IMR-90 (cell line): ENCODE measurements at regions not wholly inside any gene's neighbourhood (a gene's known extent, or its start where the extent isn't known, plus 50 kb on each side); places are given as distances from the start of the nearest gene placed in this dataset.

ENCODE experiments used
- ATAC-seq: fragments of 200-7000 bp; cut with Tn5 transposase; 2 replicates; pipeline ENCODE4 v1.9.1; 2020; ENCODE audit warnings: low read depth, mild to moderate bottlenecking, moderate library complexity
- BruUV-seq: library from RNA; stranded (reverse); fragments of 400-500 nt; replicated peaks from 2 replicates; lab custom pipeline; 2021; lab: Mats Ljungman, UMichigan
- CTCF ChIA-PET: fragments of 300-600 bp; formaldehyde crosslinking; extraction: SDS; loops from one replicate; lab custom pipeline; 2021; ENCODE audit warnings: antibody characterized with exemption; lab: Yijun Ruan, JAX
- POLR2A ChIA-PET: fragments of 300-600 bp; sonication (Branson Sonifier 250); formaldehyde crosslinking; loops from one replicate; lab custom pipeline; 2022; ENCODE audit warnings: antibody characterized with exemption; ENCODE audit not compliant: unreplicated experiment; lab: Charles Lee
- DNase-seq: peaks from one replicate; pipeline ENCODE4 v3.0.0; 2013
- H2AFZ ChIP-seq: replicated peaks from 2 replicates; pipeline ENCODE3; 2013; ENCODE audit warnings: low read length, mild to moderate bottlenecking; ENCODE audit not compliant: poor library complexity
- H2AK5ac ChIP-seq: 2 replicates; pipeline ENCODE4 v1.6.1; 2013; ENCODE audit warnings: low read depth, low read length, inconsistent platforms
- H2AK9ac ChIP-seq: replicated peaks from 2 replicates; pipeline ENCODE3; 2013; ENCODE audit warnings: mild to moderate bottlenecking, low read depth, low read length, moderate library complexity; ENCODE audit not compliant: poor library complexity
- H2BK120ac ChIP-seq: 2 replicates; pipeline ENCODE4 v1.6.1; 2013; ENCODE audit warnings: low read depth, low read length, inconsistent platforms
- H2BK15ac ChIP-seq: 3 replicates; pipeline ENCODE4 v1.6.1; 2013; ENCODE audit warnings: low read depth, low read length, inconsistent platforms
- H2BK20ac ChIP-seq: 2 replicates; pipeline ENCODE4 v1.6.1; 2013; ENCODE audit warnings: low read depth, mild to moderate bottlenecking, inconsistent platforms, low read length, moderate library complexity
- H2BK5ac ChIP-seq: 2 replicates; pipeline ENCODE4 v1.6.1; 2013; ENCODE audit warnings: mild to moderate bottlenecking, low read depth, low read length, inconsistent platforms; ENCODE audit not compliant: poor library complexity, severe bottlenecking
- H3K14ac ChIP-seq: replicated peaks from 2 replicates; pipeline ENCODE4 v1.6.1; 2013; ENCODE audit warnings: low read depth, low read length, inconsistent platforms
- H3K18ac ChIP-seq: 2 replicates; pipeline ENCODE4 v1.6.1; 2013; ENCODE audit warnings: low read depth, low read length, control low read depth
- H3K23ac ChIP-seq: 2 replicates; pipeline ENCODE4 v1.6.1; 2013; ENCODE audit warnings: low read depth, low read length, inconsistent platforms
- H3K27ac ChIP-seq: 2 replicates; pipeline ENCODE4 v1.5.1; 2013; ENCODE audit warnings: mild to moderate bottlenecking, control low read depth, low read length; ENCODE audit not compliant: insufficient read depth
- H3K27me3 ChIP-seq: 2 replicates; pipeline ENCODE4 v1.6.1; 2013; ENCODE audit warnings: low read length; ENCODE audit not compliant: control insufficient read depth, insufficient read depth
- H3K36me3 ChIP-seq: 2 replicates; pipeline ENCODE4 v1.6.1; 2013; ENCODE audit warnings: low read length, mixed read lengths; ENCODE audit not compliant: control insufficient read depth, insufficient read depth
- H3K4ac ChIP-seq: 2 replicates; pipeline ENCODE4 v1.6.1; 2013; ENCODE audit warnings: low read depth, low read length, inconsistent platforms
- H3K4me1 ChIP-seq: 2 replicates; pipeline ENCODE4 v1.6.1; 2013; ENCODE audit warnings: low read length, mixed read lengths; ENCODE audit not compliant: control insufficient read depth, insufficient read depth
- H3K4me2 ChIP-seq: 2 replicates; pipeline ENCODE4 v1.6.1; 2013; ENCODE audit warnings: low read depth, mild to moderate bottlenecking, control low read depth, low read length, moderate library complexity
- H3K4me3 ChIP-seq: 2 replicates; pipeline ENCODE4 v1.5.1; 2013; ENCODE audit warnings: low read depth, mild to moderate bottlenecking, control low read depth, low read length, moderate library complexity; ENCODE audit not compliant: insufficient read depth
- H3K56ac ChIP-seq: 2 replicates; pipeline ENCODE4 v1.6.1; 2013; ENCODE audit warnings: low read length, inconsistent platforms; ENCODE audit not compliant: insufficient read depth; ENCODE audit errors: extremely low read depth
- H3K79me1 ChIP-seq, 2 experiments: 2 replicates each; pipeline ENCODE4 v1.6.1; 2013; ENCODE audit warnings: low read length in 2 of 2, inconsistent platforms in 1 of 2, low read depth in 1 of 2
- H3K9ac ChIP-seq: 2 replicates; pipeline ENCODE4 v1.6.1; 2013; ENCODE audit warnings: low read depth, low read length, control low read depth
- H3K9me1 ChIP-seq: 2 replicates; pipeline ENCODE4 v1.6.1; 2013; ENCODE audit warnings: low read length, inconsistent platforms; ENCODE audit not compliant: insufficient read depth
- H3K9me3 ChIP-seq: 2 replicates; pipeline ENCODE4 v1.6.1; 2013; ENCODE audit warnings: low read length; ENCODE audit not compliant: control insufficient read depth, insufficient read depth
- H4K20me1 ChIP-seq: 2 replicates; pipeline ENCODE4 v1.6.1; 2013; ENCODE audit warnings: low read length, inconsistent platforms; ENCODE audit not compliant: insufficient read depth
- H4K5ac ChIP-seq: 2 replicates; pipeline ENCODE4 v1.6.1; 2013; ENCODE audit warnings: mild to moderate bottlenecking, low read depth, low read length, control low read depth
- H4K8ac ChIP-seq, 2 experiments: 2 replicates each; pipeline ENCODE4 v1.6.1; 2013; ENCODE audit warnings: low read depth in 2 of 2, low read length in 2 of 2, control low read depth in 1 of 2, inconsistent platforms in 1 of 2
- H4K91ac ChIP-seq: 2 replicates; pipeline ENCODE4 v1.6.1; 2013; ENCODE audit warnings: low read depth, low read length, inconsistent platforms; ENCODE audit not compliant: insufficient read depth
- BHLHE40 ChIP-seq: fragments of 150-350 bp; IDR thresholded peaks from 2 replicates; pipeline ENCODE4 v1.6.1; 2016; ENCODE audit warnings: mild to moderate bottlenecking, low read depth, low read length
- CEBPB ChIP-seq: IDR thresholded peaks from 2 replicates; pipeline ENCODE4 v1.6.1; 2012; ENCODE audit warnings: low read depth, low read length, improper control_type of control experiment
- CHD1 ChIP-seq: IDR thresholded peaks from 2 replicates; pipeline ENCODE4 v1.6.1; 2012; ENCODE audit warnings: low read depth, low read length, improper control_type of control experiment
- FOS ChIP-seq: fragments of 150-350 bp; IDR thresholded peaks from 2 replicates; pipeline ENCODE4 v1.6.1; 2016; ENCODE audit warnings: low read depth, low read length
- MAFK ChIP-seq: IDR thresholded peaks from 2 replicates; pipeline ENCODE4 v1.6.1; 2012; ENCODE audit warnings: low read depth, low read length, improper control_type of control experiment
- MAZ ChIP-seq: IDR thresholded peaks from 2 replicates; pipeline ENCODE4 v1.6.1; 2012; ENCODE audit warnings: low read depth, mild to moderate bottlenecking, low read length, improper control_type of control experiment, moderate library complexity, borderline replicate concordance
- MXI1 ChIP-seq: IDR thresholded peaks from 2 replicates; pipeline ENCODE4 v1.6.1; 2012; ENCODE audit warnings: low read depth, mild to moderate bottlenecking, low read length, moderate library complexity, borderline replicate concordance
- NFE2L2 ChIP-seq: fragments of 150-350 bp; IDR thresholded peaks from 2 replicates; pipeline ENCODE4 v1.6.1; 2016; ENCODE audit warnings: low read depth, mild to moderate bottlenecking, low read length
- POLR2A ChIP-seq: IDR thresholded peaks from 2 replicates; pipeline ENCODE4 v1.6.1; 2012; ENCODE audit warnings: mild to moderate bottlenecking, low read depth, low read length
- RAD21 ChIP-seq: IDR thresholded peaks from 2 replicates; pipeline ENCODE4 v1.6.1; 2012; ENCODE audit warnings: low read length, improper control_type of control experiment
- RCOR1 ChIP-seq: IDR thresholded peaks from 2 replicates; pipeline ENCODE4 v1.6.1; 2012; ENCODE audit warnings: mild to moderate bottlenecking, low read length, improper control_type of control experiment; ENCODE audit not compliant: insufficient replicate concordance
- RFX5 ChIP-seq: IDR thresholded peaks from 2 replicates; pipeline ENCODE4 v1.8.0; 2012; ENCODE audit warnings: low read depth, mild to moderate bottlenecking, low read length, moderate library complexity
- SMC3 ChIP-seq: fragments of 150-350 bp; IDR thresholded peaks from 2 replicates; pipeline ENCODE4 v1.6.1; 2016; ENCODE audit warnings: low read depth, mild to moderate bottlenecking, antibody characterized with exemption, low read length, moderate library complexity
- WGBS, 2 experiments: methylation state at CpG; one replicate each; pipeline versions ENCODE4 v1.1.5 to v1.1.7; 2013; ENCODE audit warnings: missing lambda C conversion rate in 2 of 2; ENCODE audit not compliant: insufficient read length in 1 of 2; ENCODE audit errors: extremely low coverage in 2 of 2; 5-methylcytosine and 5-hydroxymethylcytosine counted together
- dilution Hi-C: fragments of 300-500 bp; cut with HindIII; formaldehyde crosslinking; loops from one replicate; pipeline ENCODE4 v1.14.3; 2018; ENCODE audit warnings: low sequenced_read_pairs; ENCODE audit not compliant: unreplicated experiment
- in situ Hi-C: fragments of 300-500 bp; cut with MboI; formaldehyde crosslinking; loops from 3 replicates; pipeline ENCODE4 v1.14.3; 2019; ENCODE audit warnings: low sequenced_read_pairs, inconsistent platforms, mixed read lengths
- intact Hi-C: fragments of 100-400 bp; cut with micrococcal nuclease; formaldehyde crosslinking; loops from 2 replicates; pipeline ENCODE4 v1.10.0; 2022
- TF ChIP-seq, protein P1 (sequence below): conservative IDR thresholded peaks from 2 replicates; pipeline ENCODE4 v1.5.1; 2012; ENCODE audit warnings: mild to moderate bottlenecking, low read depth, low read length, improper control_type of control experiment
- TF ChIP-seq, protein P2 (sequence below): fragments of 150-350 bp; IDR thresholded peaks from 2 replicates; pipeline ENCODE4 v1.6.1; 2017; ENCODE audit warnings: mild to moderate bottlenecking, antibody characterized with exemption, low read length, low read depth
- TF ChIP-seq, protein P3 (sequence below): fragments of 150-350 bp; IDR thresholded peaks from 2 replicates; pipeline ENCODE4 v1.6.1; 2016; ENCODE audit warnings: low read depth, mild to moderate bottlenecking, low read length, moderate library complexity, borderline replicate concordance

DNA sequence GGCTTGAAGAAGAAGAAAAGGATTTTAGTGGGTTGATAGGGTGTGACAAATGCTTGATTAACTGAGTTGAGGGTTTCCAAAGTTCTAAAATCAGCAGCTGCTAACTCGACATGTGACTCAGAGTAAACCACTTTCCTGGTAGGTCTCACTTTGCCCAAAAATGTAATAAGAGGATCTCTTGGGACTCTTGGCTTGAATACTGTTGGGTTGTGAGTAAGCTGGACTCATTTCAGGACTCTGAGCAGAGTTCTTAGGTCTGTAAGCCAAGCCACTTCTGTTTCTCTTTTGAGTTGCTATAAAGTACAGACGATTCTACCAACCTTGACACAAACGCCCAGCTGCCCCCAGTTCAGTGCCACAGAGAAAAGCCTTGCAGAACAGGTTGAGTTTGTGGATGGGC lies 241.1 kb downstream of the ZNF621 start:
- Histone ChIP-seq H3K9me3 (peaks cover 7% of the 10 kb centered on the region), H3K4me3 (no peak overlapping the region), H2AK9ac (no peak overlapping the region), H4K91ac (no peak overlapping the region), H3K9ac (no peak overlapping the region), H2BK5ac (no peak overlapping the region), H3K27ac (no peak overlapping the region), H3K79me1 (no peaks in the 10 kb centered on the region), H3K9me1 (no peaks in the 10 kb centered on the region), H2AFZ (no peak overlapping the region), H3K14ac (no peak overlapping the region), H3K36me3 (no peaks in the 10 kb centered on the region), H4K5ac (no peak overlapping the region), H4K8ac (no peak overlapping the region), H4K20me1 (no peaks in the 10 kb centered on the region), H2BK120ac (no peak overlapping the region), H2BK15ac (no peak overlapping the region), H3K4me1 (no peaks in the 10 kb centered on the region), H3K56ac (no peak overlapping the region), H2BK20ac (no peak overlapping the region), H3K4ac (no peak overlapping the region), H3K27me3 (no peaks in the 10 kb centered on the region), H2AK5ac (no peak overlapping the region), H3K23ac (no peak overlapping the region), H3K4me2 (no peak overlapping the region), H3K18ac (no peak overlapping the region)
- POLR2A ChIA-PET = no interaction called here
- in situ Hi-C loops = no loop called here
- ATAC-seq = no peak
- BruUV-seq = no TSS peak
- intact Hi-C loops = no loop called here
- DNase-seq = no peak
- CTCF ChIA-PET = no interaction called here
- TF ChIP-seq MAFK = no peak
- TF ChIP-seq, protein P1, sequence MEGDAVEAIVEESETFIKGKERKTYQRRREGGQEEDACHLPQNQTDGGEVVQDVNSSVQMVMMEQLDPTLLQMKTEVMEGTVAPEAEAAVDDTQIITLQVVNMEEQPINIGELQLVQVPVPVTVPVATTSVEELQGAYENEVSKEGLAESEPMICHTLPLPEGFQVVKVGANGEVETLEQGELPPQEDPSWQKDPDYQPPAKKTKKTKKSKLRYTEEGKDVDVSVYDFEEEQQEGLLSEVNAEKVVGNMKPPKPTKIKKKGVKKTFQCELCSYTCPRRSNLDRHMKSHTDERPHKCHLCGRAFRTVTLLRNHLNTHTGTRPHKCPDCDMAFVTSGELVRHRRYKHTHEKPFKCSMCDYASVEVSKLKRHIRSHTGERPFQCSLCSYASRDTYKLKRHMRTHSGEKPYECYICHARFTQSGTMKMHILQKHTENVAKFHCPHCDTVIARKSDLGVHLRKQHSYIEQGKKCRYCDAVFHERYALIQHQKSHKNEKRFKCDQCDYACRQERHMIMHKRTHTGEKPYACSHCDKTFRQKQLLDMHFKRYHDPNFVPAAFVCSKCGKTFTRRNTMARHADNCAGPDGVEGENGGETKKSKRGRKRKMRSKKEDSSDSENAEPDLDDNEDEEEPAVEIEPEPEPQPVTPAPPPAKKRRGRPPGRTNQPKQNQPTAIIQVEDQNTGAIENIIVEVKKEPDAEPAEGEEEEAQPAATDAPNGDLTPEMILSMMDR = no peak
- no peak for TF ChIP-seq CEBPB
- TF ChIP-seq SMC3 = no peak
- TF ChIP-seq BHLHE40 = no peak
- TF ChIP-seq NFE2L2 = no peak
- TF ChIP-seq, protein P2, sequence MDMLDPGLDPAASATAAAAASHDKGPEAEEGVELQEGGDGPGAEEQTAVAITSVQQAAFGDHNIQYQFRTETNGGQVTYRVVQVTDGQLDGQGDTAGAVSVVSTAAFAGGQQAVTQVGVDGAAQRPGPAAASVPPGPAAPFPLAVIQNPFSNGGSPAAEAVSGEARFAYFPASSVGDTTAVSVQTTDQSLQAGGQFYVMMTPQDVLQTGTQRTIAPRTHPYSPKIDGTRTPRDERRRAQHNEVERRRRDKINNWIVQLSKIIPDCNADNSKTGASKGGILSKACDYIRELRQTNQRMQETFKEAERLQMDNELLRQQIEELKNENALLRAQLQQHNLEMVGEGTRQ = no peak
- TF ChIP-seq CHD1 = no peak
- no peak for TF ChIP-seq RAD21
- TF ChIP-seq, protein P3, sequence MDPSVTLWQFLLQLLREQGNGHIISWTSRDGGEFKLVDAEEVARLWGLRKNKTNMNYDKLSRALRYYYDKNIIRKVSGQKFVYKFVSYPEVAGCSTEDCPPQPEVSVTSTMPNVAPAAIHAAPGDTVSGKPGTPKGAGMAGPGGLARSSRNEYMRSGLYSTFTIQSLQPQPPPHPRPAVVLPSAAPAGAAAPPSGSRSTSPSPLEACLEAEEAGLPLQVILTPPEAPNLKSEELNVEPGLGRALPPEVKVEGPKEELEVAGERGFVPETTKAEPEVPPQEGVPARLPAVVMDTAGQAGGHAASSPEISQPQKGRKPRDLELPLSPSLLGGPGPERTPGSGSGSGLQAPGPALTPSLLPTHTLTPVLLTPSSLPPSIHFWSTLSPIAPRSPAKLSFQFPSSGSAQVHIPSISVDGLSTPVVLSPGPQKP = no peak
- TF ChIP-seq RCOR1 = no peak
- no peak for TF ChIP-seq MAZ
- TF ChIP-seq MXI1 = no peak
- TF ChIP-seq FOS = no peak
- TF ChIP-seq RFX5 = no peak
- TF ChIP-seq POLR2A = no peak
- dilution Hi-C loops = no loop called here
- WGBS, 2 experiments = 20% methylated on average over 1 of the region's 3 CpGs; no CpG with 5 or more reads in 1 of the 2 experiments
